A673 (cell line): ENCODE measurements at regions not wholly inside any gene's neighbourhood (a gene's known extent, or its start where the extent isn't known, plus 50 kb on each side); places are given as distances from the start of the nearest gene placed in this dataset.
"Not testable (repeated sequence)": the region's sequence is repeated elsewhere in the genome, so short reads cannot be mapped to it uniquely, and the experiment has no call there.

ENCODE experiments used
- BruUV-seq: library from RNA; stranded (reverse); fragments of 400-500 nt; replicated peaks from 2 replicates; lab custom pipeline; 2021; lab: Mats Ljungman, UMichigan
- CTCF ChIA-PET: fragments of 300-600 bp; sonication (Branson Sonifier 250); formaldehyde crosslinking; loops from one replicate; lab custom pipeline; 2022; ENCODE audit warnings: antibody characterized with exemption; lab: Charles Lee
- POLR2A ChIA-PET: fragments of 300-600 bp; sonication (Branson Sonifier 250); formaldehyde crosslinking; loops from one replicate; lab custom pipeline; 2022; ENCODE audit warnings: antibody characterized with exemption; ENCODE audit not compliant: low non-redundant PET; lab: Charles Lee
- DNase-seq: peaks from one replicate; pipeline ENCODE4 v3.0.0-alpha.2; 2015; ENCODE audit warnings: low spot score
- H3K27ac ChIP-seq: fragments of 200-600 bp; sonication (generic); 2 replicates; pipeline ENCODE4 v1.5.1; 2016; ENCODE audit warnings: mixed run types, low read depth, mild to moderate bottlenecking, mixed read lengths, antibody characterized with exemption, low read length; ENCODE audit not compliant: poor library complexity, severe bottlenecking
- H3K27me3 ChIP-seq: fragments of 200-600 bp; sonication (generic); replicated peaks from 2 replicates; pipeline ENCODE4 v1.6.1; 2017; ENCODE audit warnings: mixed run types, low read depth, mild to moderate bottlenecking, mixed read lengths, antibody characterized with exemption, low read length; ENCODE audit not compliant: insufficient read depth, poor library complexity
- H3K36me3 ChIP-seq: fragments of 200-600 bp; sonication (generic); 2 replicates; pipeline ENCODE4 v1.6.1; 2016; ENCODE audit warnings: mixed run types, mild to moderate bottlenecking, mixed read lengths, antibody characterized with exemption, low read length; ENCODE audit not compliant: insufficient read depth, poor library complexity, severe bottlenecking
- H3K4me1 ChIP-seq: fragments of 200-600 bp; sonication (generic); 2 replicates; pipeline ENCODE4 v1.6.1; 2017; ENCODE audit warnings: mixed run types, mild to moderate bottlenecking, mixed read lengths, antibody characterized with exemption, low read length; ENCODE audit not compliant: insufficient read depth, poor library complexity, severe bottlenecking
- H3K4me3 ChIP-seq: fragments of 200-600 bp; sonication (generic); 2 replicates; pipeline ENCODE4 v1.5.1; 2016; ENCODE audit warnings: low read depth, mixed run types, mild to moderate bottlenecking, mixed read lengths, low read length; ENCODE audit not compliant: poor library complexity, severe bottlenecking
- H3K9me3 ChIP-seq: fragments of 200-600 bp; sonication (generic); 2 replicates; pipeline ENCODE4 v1.6.1; 2016; ENCODE audit warnings: mixed run types, low read depth, mild to moderate bottlenecking, mixed read lengths, antibody characterized with exemption, low read length; ENCODE audit not compliant: poor library complexity, severe bottlenecking
- EZH2 ChIP-seq: fragments of 200-600 bp; sonication (generic); IDR thresholded peaks from 2 replicates; pipeline ENCODE4 v1.6.1; 2017; ENCODE audit warnings: borderline replicate concordance, low read depth, mild to moderate bottlenecking, mixed read lengths, antibody characterized with exemption, low read length; ENCODE audit not compliant: poor library complexity, severe bottlenecking
- intact Hi-C: fragments of 100-400 bp; cut with micrococcal nuclease; formaldehyde crosslinking; loops from one replicate; pipeline ENCODE4 v1.10.0; 2022; ENCODE audit not compliant: unreplicated experiment
- TF ChIP-seq, protein P1 (sequence below): fragments of 300-800, 200-600 bp; sonication (generic); conservative IDR thresholded peaks from 2 replicates; pipeline ENCODE4 v1.5.1; 2017; ENCODE audit warnings: low read depth, mild to moderate bottlenecking, antibody characterized with exemption, low read length, moderate library complexity, mixed read lengths

DNA sequence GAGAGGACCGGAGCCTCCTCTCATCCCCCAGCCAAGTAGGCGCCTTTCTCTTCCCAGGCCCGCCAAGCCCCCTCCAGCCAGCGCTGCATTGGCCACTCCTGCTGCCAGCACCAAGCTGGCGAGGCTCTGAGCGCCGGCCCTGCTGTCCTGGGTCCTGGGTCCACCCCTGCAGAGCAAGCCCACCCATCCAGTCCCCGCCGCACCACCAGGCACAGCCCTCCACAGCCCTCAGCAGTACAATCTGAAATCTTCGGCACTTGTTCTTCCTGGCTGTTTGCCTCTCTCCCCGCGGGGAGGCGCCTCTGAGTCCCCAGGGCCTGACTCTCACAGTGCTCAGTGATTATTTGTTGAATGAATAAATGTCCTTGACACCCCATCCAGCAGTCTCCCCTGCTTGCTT is 236.4 kb upstream of the SGCG start:
- H3K27me3 ChIP-seq, result no peaks in the 10 kb centered on the region
- BruUV-seq, result no TSS peak
- H3K9me3 ChIP-seq, result no peaks in the 10 kb centered on the region
- intact Hi-C loops, result no loop called here
- no peaks in the 10 kb centered on the region for H3K4me1 ChIP-seq
- no peak overlapping the region for H3K4me3 ChIP-seq
- ChIA-PET POLR2A (no interaction called here), CTCF (interaction anchor here (1.2 kb wide), 1 partner anchor 76 kb away, joined by 3 read pairs; no protein-coding TSS in a partner anchor)
- TF ChIP-seq EZH2, result no peak
- TF ChIP-seq, protein P1, sequence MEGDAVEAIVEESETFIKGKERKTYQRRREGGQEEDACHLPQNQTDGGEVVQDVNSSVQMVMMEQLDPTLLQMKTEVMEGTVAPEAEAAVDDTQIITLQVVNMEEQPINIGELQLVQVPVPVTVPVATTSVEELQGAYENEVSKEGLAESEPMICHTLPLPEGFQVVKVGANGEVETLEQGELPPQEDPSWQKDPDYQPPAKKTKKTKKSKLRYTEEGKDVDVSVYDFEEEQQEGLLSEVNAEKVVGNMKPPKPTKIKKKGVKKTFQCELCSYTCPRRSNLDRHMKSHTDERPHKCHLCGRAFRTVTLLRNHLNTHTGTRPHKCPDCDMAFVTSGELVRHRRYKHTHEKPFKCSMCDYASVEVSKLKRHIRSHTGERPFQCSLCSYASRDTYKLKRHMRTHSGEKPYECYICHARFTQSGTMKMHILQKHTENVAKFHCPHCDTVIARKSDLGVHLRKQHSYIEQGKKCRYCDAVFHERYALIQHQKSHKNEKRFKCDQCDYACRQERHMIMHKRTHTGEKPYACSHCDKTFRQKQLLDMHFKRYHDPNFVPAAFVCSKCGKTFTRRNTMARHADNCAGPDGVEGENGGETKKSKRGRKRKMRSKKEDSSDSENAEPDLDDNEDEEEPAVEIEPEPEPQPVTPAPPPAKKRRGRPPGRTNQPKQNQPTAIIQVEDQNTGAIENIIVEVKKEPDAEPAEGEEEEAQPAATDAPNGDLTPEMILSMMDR, result peak; percentile 34; the same call in 1 of the 2 replicates
- H3K27ac ChIP-seq, result no peak overlapping the region
- no peaks in the 10 kb centered on the region for H3K36me3 ChIP-seq
- DNase-seq, result peak; percentile 5

DNA sequence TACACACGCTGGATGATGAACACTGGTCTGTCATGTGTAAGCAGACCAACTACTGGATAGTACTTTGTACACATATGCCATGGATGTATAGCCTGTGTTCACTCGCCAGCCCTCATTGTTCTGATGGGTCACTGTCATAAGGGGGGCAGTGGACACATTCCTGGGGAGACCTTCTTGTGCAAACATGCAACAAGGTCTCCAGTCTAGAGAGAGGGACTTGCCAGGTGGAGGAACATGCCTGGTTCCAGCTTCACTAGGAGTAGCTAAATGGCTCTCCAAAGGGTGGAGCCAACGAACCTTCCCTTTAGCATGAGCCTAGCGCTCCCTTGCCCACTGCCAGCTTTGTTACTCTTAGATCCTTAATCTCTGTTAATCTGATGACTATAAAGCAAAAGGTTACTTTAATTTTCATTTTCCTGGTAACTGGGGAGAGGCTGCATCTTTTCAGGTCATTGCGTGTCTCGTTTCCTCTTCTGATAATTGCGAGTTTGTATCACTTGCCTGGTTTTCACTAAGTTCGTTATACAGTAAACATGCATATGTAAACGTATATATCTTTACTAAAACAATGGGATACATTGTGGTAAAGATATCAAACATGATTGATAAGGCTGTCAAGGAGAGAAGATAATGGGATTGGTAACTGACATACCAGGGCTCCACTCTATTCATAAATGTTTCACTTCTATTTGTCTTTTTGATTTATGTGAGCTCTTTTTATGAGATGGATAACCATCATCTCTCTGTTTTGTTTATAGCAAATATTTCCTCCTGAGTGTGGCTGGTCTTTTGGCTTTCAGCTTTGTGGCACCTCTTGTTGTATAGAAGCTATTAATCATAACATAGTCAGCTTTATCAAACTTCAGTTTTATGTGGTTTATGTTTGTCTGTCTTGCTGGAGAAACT is 235.2 kb upstream of the SGCG start:
- no peak overlapping the region for H3K4me3 ChIP-seq
- intact Hi-C loops, result no loop called here
- no peaks in the 10 kb centered on the region for H3K9me3 ChIP-seq
- DNase-seq, result no peak
- no peak overlapping the region for H3K27ac ChIP-seq
- no peaks in the 10 kb centered on the region for H3K27me3 ChIP-seq
- ChIA-PET CTCF (no interaction called here), POLR2A (no interaction called here)
- BruUV-seq, result no TSS peak
- no peaks in the 10 kb centered on the region for H3K36me3 ChIP-seq
- no peaks in the 10 kb centered on the region for H3K4me1 ChIP-seq
- no peak for TF ChIP-seq EZH2
- TF ChIP-seq, protein P1, result no peak

DNA sequence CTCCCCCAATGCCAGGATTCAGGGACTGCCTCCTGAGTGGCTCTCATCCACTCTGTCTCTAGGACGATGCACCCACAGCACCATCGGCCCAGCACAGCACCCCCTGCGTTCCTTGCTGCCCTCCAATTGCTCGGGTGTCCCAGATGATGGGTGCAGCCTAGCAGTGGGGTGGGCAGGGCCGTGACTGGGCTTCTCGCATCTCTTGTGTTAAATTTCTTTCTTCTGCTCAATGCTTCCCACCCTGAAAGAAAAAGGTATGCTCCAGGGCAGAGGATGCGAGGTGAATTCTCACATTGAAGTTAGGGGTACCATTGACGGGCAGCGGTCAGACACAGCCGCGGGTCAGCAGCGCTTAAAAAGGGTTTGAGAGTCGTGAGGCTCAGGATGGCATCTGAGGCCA is 232.4 kb upstream of the SGCG start:
- intact Hi-C loops, result no loop called here
- no peak for DNase-seq
- POLR2A ChIA-PET, result no interaction called here
- Histone ChIP-seq H3K27ac (no peak overlapping the region), H3K4me3 (no peak overlapping the region), H3K27me3 (no peaks in the 10 kb centered on the region), H3K9me3 (peaks cover 11% of the 10 kb centered on the region), H3K4me1 (no peaks in the 10 kb centered on the region), H3K36me3 (no peaks in the 10 kb centered on the region)
- CTCF ChIA-PET, result no interaction called here
- BruUV-seq, result no TSS peak
- TF ChIP-seq, protein P1, result no peak
- no peak for TF ChIP-seq EZH2

- H3K27ac ChIP-seq, H3K4me3 ChIP-seq, H3K27me3 ChIP-seq, CTCF ChIA-PET, DNase-seq, intact Hi-C loops, POLR2A ChIA-PET, H3K36me3 ChIP-seq, BruUV-seq, H3K4me1 ChIP-seq: not testable (repeated sequence)
- peaks cover 11% of the 10 kb centered on the region for H3K9me3 ChIP-seq
These were observed 228.8 kb upstream of the SGCG start for GRCh38 chr13:22952018-22952417.

GRCh38 chr13:22955147-22955546 is 225.6 kb upstream of the SGCG start:
- DNase-seq, BruUV-seq, CTCF ChIA-PET, intact Hi-C loops, POLR2A ChIA-PET, H3K4me1 ChIP-seq, H3K36me3 ChIP-seq, H3K27me3 ChIP-seq, H3K4me3 ChIP-seq, H3K27ac ChIP-seq: not testable (repeated sequence)
- peaks cover 11% of the 10 kb centered on the region for H3K9me3 ChIP-seq
